ENCODE measurements at regions not wholly inside any gene's neighbourhood (a gene's known extent, or its start where the extent isn't known, plus 50 kb on each side); places are given as distances from the start of the nearest gene placed in this dataset.

DNA sequence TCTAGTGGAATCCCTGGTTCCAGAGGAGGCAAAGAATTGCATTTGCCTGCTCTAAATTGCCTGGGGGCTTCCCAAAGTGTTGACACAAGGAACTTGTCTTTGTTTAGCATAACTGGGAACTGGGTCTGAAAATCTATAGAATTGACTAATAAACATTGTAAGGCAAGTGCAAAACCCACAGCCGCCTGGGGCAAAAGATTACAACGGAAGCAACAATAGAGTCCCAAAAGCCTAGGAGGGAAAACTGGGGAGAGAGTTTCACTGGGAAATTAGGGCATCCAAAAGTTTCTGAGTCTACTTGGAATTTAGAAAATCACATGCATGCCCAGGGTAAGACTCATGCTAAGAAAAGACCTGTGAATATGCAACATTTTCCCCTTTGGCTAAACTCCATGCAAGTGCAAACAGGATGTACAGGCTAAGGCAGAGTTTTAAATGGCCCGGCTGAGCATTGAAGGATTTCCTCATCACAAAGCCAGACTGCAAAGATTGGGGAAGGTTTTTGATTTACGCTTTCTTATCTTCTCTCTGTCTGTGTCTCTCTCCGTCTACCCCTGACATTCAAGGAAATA, 725.3 kb upstream of the NCAM2 start:
- 46 to 55% methylated on average over 5 of the region's 5 CpGs for WGBS, 2 donors
- Histone ChIP-seq H3K4me3 (no peak overlapping the region), H3K36me3 (ENCODE audit: control insufficient read depth in 4 of 4, insufficient read depth in 4 of 4, low read length in 4 of 4) (no peaks in the 10 kb centered on the region), H3K27me3 (ENCODE audit: control insufficient read depth in 3 of 3, insufficient read depth in 3 of 3, low read length in 2 of 3) (no peaks in the 10 kb centered on the region), H3K9me3 (ENCODE audit: control insufficient read depth in 4 of 4, insufficient read depth in 3 of 4, low read length in 3 of 4) (no peaks in the 10 kb centered on the region), H3K27ac (ENCODE audit: low read depth in 1 of 2, low read length in 1 of 2) (no peak overlapping the region), H3K4me1 (ENCODE audit: control insufficient read depth in 5 of 5, insufficient read depth in 5 of 5, low read length in 5 of 5) (no peaks in the 10 kb centered on the region), H3K9ac (ENCODE audit: insufficient read depth in 1 of 2, low read length in 2 of 2) (no peak overlapping the region)
- ATAC-seq (ENCODE audit: insufficient read depth, low FRiP score) (no peak), DNase-seq (no peak)
- TF ChIP-seq, protein P1, sequence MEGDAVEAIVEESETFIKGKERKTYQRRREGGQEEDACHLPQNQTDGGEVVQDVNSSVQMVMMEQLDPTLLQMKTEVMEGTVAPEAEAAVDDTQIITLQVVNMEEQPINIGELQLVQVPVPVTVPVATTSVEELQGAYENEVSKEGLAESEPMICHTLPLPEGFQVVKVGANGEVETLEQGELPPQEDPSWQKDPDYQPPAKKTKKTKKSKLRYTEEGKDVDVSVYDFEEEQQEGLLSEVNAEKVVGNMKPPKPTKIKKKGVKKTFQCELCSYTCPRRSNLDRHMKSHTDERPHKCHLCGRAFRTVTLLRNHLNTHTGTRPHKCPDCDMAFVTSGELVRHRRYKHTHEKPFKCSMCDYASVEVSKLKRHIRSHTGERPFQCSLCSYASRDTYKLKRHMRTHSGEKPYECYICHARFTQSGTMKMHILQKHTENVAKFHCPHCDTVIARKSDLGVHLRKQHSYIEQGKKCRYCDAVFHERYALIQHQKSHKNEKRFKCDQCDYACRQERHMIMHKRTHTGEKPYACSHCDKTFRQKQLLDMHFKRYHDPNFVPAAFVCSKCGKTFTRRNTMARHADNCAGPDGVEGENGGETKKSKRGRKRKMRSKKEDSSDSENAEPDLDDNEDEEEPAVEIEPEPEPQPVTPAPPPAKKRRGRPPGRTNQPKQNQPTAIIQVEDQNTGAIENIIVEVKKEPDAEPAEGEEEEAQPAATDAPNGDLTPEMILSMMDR (IDR thresholded peaks at IDR 0.05; ENCODE audit: control extremely low read depth, extremely low read depth) = no peak

DNA sequence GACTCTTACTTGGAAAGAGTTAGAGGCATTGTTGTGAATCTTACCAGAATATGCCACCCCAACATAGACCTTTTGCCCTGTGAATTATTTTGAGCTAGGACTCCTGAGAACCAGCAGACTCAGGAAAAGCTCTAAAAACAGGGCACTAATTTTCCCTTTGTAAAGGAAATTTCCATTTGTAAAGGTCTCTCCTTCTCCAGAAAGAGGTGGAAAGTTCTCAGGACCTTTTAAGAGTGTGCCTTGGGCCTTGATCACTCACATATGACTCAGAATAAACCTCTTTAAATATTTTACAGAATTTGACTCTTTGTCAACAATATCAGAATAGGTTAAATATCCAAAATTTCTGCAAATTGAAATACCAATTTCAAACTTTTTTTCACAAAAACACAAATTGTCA, 721.8 kb upstream of the NCAM2 start:
- H3K36me3 ChIP-seq (ENCODE audit: control insufficient read depth in 4 of 4, insufficient read depth in 4 of 4, low read length in 4 of 4) = no peaks in the 10 kb centered on the region
- no peaks in the 10 kb centered on the region for H3K27me3 ChIP-seq (ENCODE audit: control insufficient read depth in 3 of 3, insufficient read depth in 3 of 3, low read length in 2 of 3)
- no peaks in the 10 kb centered on the region for H3K9me3 ChIP-seq (ENCODE audit: control insufficient read depth in 4 of 4, insufficient read depth in 3 of 4, low read length in 3 of 4)
- H3K4me3 ChIP-seq = no peak overlapping the region
- ATAC-seq (ENCODE audit: insufficient read depth, low FRiP score) (no peak), DNase-seq (no peak)
- TF ChIP-seq, protein P1 (IDR thresholded peaks at IDR 0.05; ENCODE audit: control extremely low read depth, extremely low read depth) = no peak
- no peak overlapping the region for H3K9ac ChIP-seq (ENCODE audit: insufficient read depth in 1 of 2, low read length in 2 of 2)
- no peak overlapping the region for H3K27ac ChIP-seq (ENCODE audit: low read depth in 1 of 2, low read length in 1 of 2)
- no peaks in the 10 kb centered on the region for H3K4me1 ChIP-seq (ENCODE audit: control insufficient read depth in 5 of 5, insufficient read depth in 5 of 5, low read length in 5 of 5)

DNA sequence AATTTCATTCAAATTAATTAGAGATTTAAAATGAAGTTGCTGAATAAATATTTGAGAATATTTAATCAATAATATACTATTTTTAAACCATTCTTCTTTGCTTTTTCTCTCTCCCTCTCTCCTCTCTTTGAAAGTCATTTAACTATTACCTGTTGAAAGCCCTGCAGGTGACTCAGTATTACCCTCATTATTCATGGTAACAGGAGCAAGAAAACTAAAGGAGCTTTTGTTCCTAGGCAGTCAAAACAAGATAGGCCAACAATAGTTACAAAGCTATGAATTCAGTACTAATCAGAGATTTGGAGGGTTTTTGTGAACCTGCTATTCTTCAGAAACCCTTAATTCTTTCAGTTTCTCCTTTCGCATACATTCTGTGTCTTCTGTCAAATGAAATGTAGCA, 721.3 kb upstream of the NCAM2 start:
- no peak overlapping the region for H3K9ac ChIP-seq (ENCODE audit: insufficient read depth in 1 of 2, low read length in 2 of 2)
- DNase-seq (no peak), ATAC-seq (ENCODE audit: insufficient read depth, low FRiP score) (no peak)
- H3K27me3 ChIP-seq (ENCODE audit: control insufficient read depth in 3 of 3, insufficient read depth in 3 of 3, low read length in 2 of 3) = no peaks in the 10 kb centered on the region
- 96% methylated on average over 1 of the region's 1 CpG for WGBS, 2 donors
- TF ChIP-seq, protein P1 (IDR thresholded peaks at IDR 0.05; ENCODE audit: control extremely low read depth, extremely low read depth) = no peak
- no peaks in the 10 kb centered on the region for H3K36me3 ChIP-seq (ENCODE audit: control insufficient read depth in 4 of 4, insufficient read depth in 4 of 4, low read length in 4 of 4)
- H3K4me1 ChIP-seq (ENCODE audit: control insufficient read depth in 5 of 5, insufficient read depth in 5 of 5, low read length in 5 of 5) = no peaks in the 10 kb centered on the region
- no peaks in the 10 kb centered on the region for H3K9me3 ChIP-seq (ENCODE audit: control insufficient read depth in 4 of 4, insufficient read depth in 3 of 4, low read length in 3 of 4)
- H3K4me3 ChIP-seq = no peak overlapping the region
- H3K27ac ChIP-seq (ENCODE audit: low read depth in 1 of 2, low read length in 1 of 2) = no peak overlapping the region

DNA sequence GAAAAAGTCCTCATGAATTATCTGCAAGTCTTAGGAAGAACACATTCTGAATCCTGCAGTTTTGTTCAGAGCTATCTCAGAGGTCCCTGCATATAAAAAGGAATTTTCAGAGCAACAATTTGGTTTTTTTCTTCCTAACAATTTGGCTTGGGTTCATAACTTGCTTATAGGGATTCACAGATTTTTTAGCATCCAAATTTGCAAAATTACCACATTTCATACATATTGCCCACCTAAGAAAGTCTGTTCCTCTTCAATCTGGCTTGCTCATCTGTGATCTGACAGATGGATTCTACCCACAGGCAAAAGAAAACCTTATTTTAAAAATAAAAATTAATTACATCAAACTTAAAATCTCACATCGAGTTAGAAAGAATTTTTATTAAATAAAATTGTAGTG, 714.4 kb upstream of the NCAM2 start:
- no peaks in the 10 kb centered on the region for H3K36me3 ChIP-seq (ENCODE audit: control insufficient read depth in 4 of 4, insufficient read depth in 4 of 4, low read length in 4 of 4)
- H3K9ac ChIP-seq (ENCODE audit: insufficient read depth in 1 of 2, low read length in 2 of 2) = no peak overlapping the region
- no peak overlapping the region for H3K4me3 ChIP-seq
- no peak overlapping the region for H3K27ac ChIP-seq (ENCODE audit: low read depth in 1 of 2, low read length in 1 of 2)
- no peaks in the 10 kb centered on the region for H3K4me1 ChIP-seq (ENCODE audit: control insufficient read depth in 5 of 5, insufficient read depth in 5 of 5, low read length in 5 of 5)
- 91 to 96% methylated on average over 1 of the region's 1 CpG for WGBS, 2 donors
- H3K9me3 ChIP-seq (ENCODE audit: control insufficient read depth in 4 of 4, insufficient read depth in 3 of 4, low read length in 3 of 4) = no peaks in the 10 kb centered on the region
- ATAC-seq (ENCODE audit: insufficient read depth, low FRiP score) (no peak), DNase-seq (no peak)
- no peaks in the 10 kb centered on the region for H3K27me3 ChIP-seq (ENCODE audit: control insufficient read depth in 3 of 3, insufficient read depth in 3 of 3, low read length in 2 of 3)
- TF ChIP-seq, protein P1 (IDR thresholded peaks at IDR 0.05; ENCODE audit: control extremely low read depth, extremely low read depth) = no peak

Data from lung (tissue), 11 donors.